Smooth muscle cell (in vitro differentiated cells): ENCODE measurements at regions not wholly inside any gene's neighbourhood (a gene's known extent, or its start where the extent isn't known, plus 50 kb on each side); places are given as distances from the start of the nearest gene placed in this dataset.

Experiments
- DNase-seq: peaks from one replicate; lab custom pipeline; 2025; ENCODE audit not compliant: unreplicated experiment; lab: John Stamatoyannopoulos, UW
- H2AFZ ChIP-seq: fragments of 200-600 bp; sonication (generic); 2 replicates; pipeline ENCODE4 v1.6.0; 2016; ENCODE audit warnings: antibody characterized with exemption, low read depth, mild to moderate bottlenecking
- H3F3A ChIP-seq: fragments of 200-600 bp; sonication (generic); 2 replicates; pipeline ENCODE4 v1.6.0; 2017; ENCODE audit warnings: antibody characterized with exemption, low read depth
- H3K27ac ChIP-seq: fragments of 200-600 bp; sonication (generic); 2 replicates; pipeline ENCODE4 v1.5.1; 2016; ENCODE audit warnings: low read depth, mild to moderate bottlenecking
- H3K27me3 ChIP-seq: fragments of 200-600 bp; sonication (generic); 2 replicates; pipeline ENCODE4 v1.6.1; 2016; ENCODE audit warnings: low read depth, mild to moderate bottlenecking
- H3K36me3 ChIP-seq: fragments of 200-600 bp; sonication (generic); 2 replicates; pipeline ENCODE4 v1.5.1; 2016; ENCODE audit warnings: low read depth
- H3K4me1 ChIP-seq: fragments of 200-600 bp; sonication (generic); 2 replicates; pipeline ENCODE4 v1.5.1; 2016; ENCODE audit warnings: low read depth
- H3K4me2 ChIP-seq: fragments of 200-600 bp; sonication (generic); 2 replicates; pipeline ENCODE4 v1.6.0; 2016; ENCODE audit warnings: mild to moderate bottlenecking
- H3K4me3 ChIP-seq: fragments of 200-600 bp; sonication (generic); 2 replicates; pipeline ENCODE4 v1.5.1; 2016; ENCODE audit warnings: mild to moderate bottlenecking
- H3K79me2 ChIP-seq: fragments of 200-600 bp; sonication (generic); 2 replicates; pipeline ENCODE4 v1.6.0; 2016; ENCODE audit warnings: low read depth, mild to moderate bottlenecking
- H3K9ac ChIP-seq: fragments of 200-600 bp; sonication (generic); 2 replicates; pipeline ENCODE4 v1.6.0; 2016; ENCODE audit warnings: low read depth
- H3K9me3 ChIP-seq: fragments of 200-600 bp; sonication (generic); replicated peaks from 2 replicates; pipeline ENCODE4 v1.5.1; 2016; ENCODE audit warnings: low read depth
- H4K20me1 ChIP-seq: fragments of 200-600 bp; sonication (generic); 2 replicates; pipeline ENCODE4 v1.6.0; 2016; ENCODE audit warnings: low read depth
- CTCF ChIP-seq: fragments of 200-600 bp; sonication (generic); IDR thresholded peaks from 2 replicates; pipeline ENCODE4 v1.5.1; 2017; ENCODE audit warnings: borderline replicate concordance, mild to moderate bottlenecking, antibody characterized with exemption; ENCODE audit not compliant: insufficient read depth, poor library complexity, severe bottlenecking
- WGBS: methylation state at CpG from one replicate; pipeline ENCODE4 v1.1.7; 2016; ENCODE audit warnings: low lambda C conversion rate; 5-methylcytosine and 5-hydroxymethylcytosine counted together

GRCh38 chr13:26476782-26477142, 80.7 kb upstream of the WASF3 start:
- Histone ChIP-seq H3K27me3 (no peaks in the 10 kb centered on the region), H3K36me3 (no peaks in the 10 kb centered on the region), H3K9ac (peak overlapping the region; percentile 9), H3K9me3 (no peaks in the 10 kb centered on the region), H3K4me2 (peak overlapping the region; percentile 82), H4K20me1 (no peaks in the 10 kb centered on the region), H3K79me2 (no peaks in the 10 kb centered on the region), H3K27ac (peak overlapping the region; percentile 72), H3K4me1 (peaks cover 18% of the 10 kb centered on the region), H3F3A (peaks cover 4% of the 10 kb centered on the region), H2AFZ (peak overlapping the region; percentile 92), H3K4me3 (peak overlapping the region; percentile 40)
- TF ChIP-seq CTCF, result no peak
- no peak for DNase-seq
- 58% methylated on average over 3 of the region's 3 CpGs for WGBS

DNA sequence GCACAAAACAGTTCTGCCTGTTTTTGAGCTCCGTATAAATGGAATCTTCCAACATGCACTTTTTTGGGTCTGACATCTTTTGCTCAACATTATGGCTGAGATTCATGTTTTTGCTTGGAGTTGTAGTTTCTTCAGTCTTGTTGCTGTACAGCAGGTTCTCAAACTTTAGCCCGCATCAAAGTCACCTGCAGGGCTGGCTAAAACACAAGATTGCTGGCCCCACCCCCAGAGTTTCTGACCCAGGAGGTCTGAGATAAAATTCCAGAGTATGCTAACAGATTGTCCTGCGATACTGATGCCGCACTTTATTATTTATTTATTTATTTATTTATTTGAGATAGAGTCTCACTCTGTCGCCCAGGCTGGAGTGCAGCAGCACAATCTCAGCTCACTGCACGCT, 79.8 kb upstream of the WASF3 start:
- Histone ChIP-seq H3K4me2 (no peak overlapping the region), H3K36me3 (no peaks in the 10 kb centered on the region), H3K79me2 (no peaks in the 10 kb centered on the region), H3K4me3 (no peak overlapping the region), H3K27me3 (no peaks in the 10 kb centered on the region), H3K9ac (no peak overlapping the region), H3F3A (peaks cover 4% of the 10 kb centered on the region), H3K9me3 (no peaks in the 10 kb centered on the region), H4K20me1 (no peaks in the 10 kb centered on the region), H3K4me1 (peaks cover 18% of the 10 kb centered on the region), H3K27ac (no peak overlapping the region), H2AFZ (no peak overlapping the region)
- no peak for TF ChIP-seq CTCF
- DNase-seq, result no peak
- WGBS, result 96% methylated on average over 6 of the region's 6 CpGs

GRCh38 chr13:26480246-26480855, 77.1 kb upstream of the WASF3 start:
- Histone ChIP-seq H2AFZ (peak overlapping the region; percentile 83), H3K27ac (peak overlapping the region; percentile 38), H3K4me2 (no peak overlapping the region), H3K27me3 (no peaks in the 10 kb centered on the region), H3K4me1 (peaks cover 14% of the 10 kb centered on the region), H3K9me3 (no peaks in the 10 kb centered on the region), H4K20me1 (no peaks in the 10 kb centered on the region), H3K4me3 (no peak overlapping the region), H3K79me2 (no peaks in the 10 kb centered on the region), H3K36me3 (no peaks in the 10 kb centered on the region), H3F3A (peaks cover 4% of the 10 kb centered on the region), H3K9ac (peak overlapping the region; percentile 6)
- WGBS, result 66% methylated on average over 10 of the region's 10 CpGs
- DNase-seq, result no peak
- no peak for TF ChIP-seq CTCF
